ENCODE measurements at regions not wholly inside any gene's neighbourhood (a gene's known extent, or its start where the extent isn't known, plus 50 kb on each side); places are given as distances from the start of the nearest gene placed in this dataset.
A peak's percentile ranks its signal among the peaks of the same experiment; 100 is the strongest.
"Not testable (repeated sequence)": the region's sequence is repeated elsewhere in the genome, so short reads cannot be mapped to it uniquely, and the experiment has no call there.

GRCh38 chr6:14894105-14894504, 351.8 kb upstream of the JARID2 start:
- no peak for TF ChIP-seq CTCF (conservative IDR thresholded peaks at IDR 0.05 in 1 of 2, IDR thresholded peaks at IDR 0.05 in 1 of 2; ENCODE audit: low read depth in 1 of 2, low read length in 2 of 2)
- no peak for TF ChIP-seq EZH2 (IDR thresholded peaks at IDR 0.05; ENCODE audit: low read length, missing control alignments)
- H2AFZ ChIP-seq (ENCODE audit: low read length) = no peak overlapping the region
- H3K27me3 ChIP-seq (ENCODE audit: control insufficient read depth, insufficient read depth, low read length) = no peaks in the 10 kb centered on the region
- no peaks in the 10 kb centered on the region for H3K36me3 ChIP-seq (ENCODE audit: control insufficient read depth, insufficient read depth, low read length)
- H4K20me1 ChIP-seq (ENCODE audit: control insufficient read depth, extremely low read depth, insufficient read depth, low read length) = no peaks in the 10 kb centered on the region
- H3K79me2 ChIP-seq (ENCODE audit: control insufficient read depth, insufficient read depth, low read length) = no peaks in the 10 kb centered on the region
- no peaks in the 10 kb centered on the region for H3K4me1 ChIP-seq (ENCODE audit: control insufficient read depth, extremely low read depth, insufficient read depth, low read length)
- no peak overlapping the region for H3K4me2 ChIP-seq (ENCODE audit: extremely low read depth, insufficient read depth, low read length)
- no peaks in the 10 kb centered on the region for H3K9me3 ChIP-seq (ENCODE audit: control insufficient read depth, insufficient read depth, low read depth, low read length)
- H3K9ac ChIP-seq (ENCODE audit: insufficient read depth, low read length) = no peak overlapping the region
- DNase-seq (ENCODE audit: low read depth in 2 of 2) = no peak
- H3K4me3 ChIP-seq (replicated peaks in 1 of 4; ENCODE audit: control extremely low read depth in 1 of 4, insufficient read depth in 1 of 4, low read depth in 3 of 4, low read length in 4 of 4) = no peak overlapping the region
- no peak overlapping the region for H3K27ac ChIP-seq (ENCODE audit: insufficient read depth, low read length)

DNA sequence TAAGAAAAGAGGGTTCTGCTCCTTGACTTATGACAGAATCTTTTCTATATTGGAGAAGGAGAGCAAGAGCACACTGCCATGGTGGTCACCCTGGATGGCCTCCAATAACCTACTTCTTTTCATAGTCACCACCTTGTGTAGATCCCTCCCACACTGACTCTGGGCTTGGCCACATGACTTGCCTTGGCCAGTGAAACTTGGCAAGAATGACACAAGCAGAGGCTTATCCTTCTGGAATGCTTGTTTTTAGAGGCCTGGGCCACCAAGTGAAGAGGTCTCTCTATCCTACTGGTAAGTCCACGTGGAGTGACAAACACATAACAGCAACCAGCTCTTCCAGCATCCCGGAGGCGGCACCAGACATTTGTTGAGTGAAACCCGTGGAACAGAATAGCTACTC, 349.4 kb upstream of the JARID2 start:
- Histone ChIP-seq H3K4me1 (ENCODE audit: control insufficient read depth, extremely low read depth, insufficient read depth, low read length) (no peaks in the 10 kb centered on the region), H3K9ac (ENCODE audit: insufficient read depth, low read length) (no peak overlapping the region), H3K9me3 (ENCODE audit: control insufficient read depth, insufficient read depth, low read depth, low read length) (no peaks in the 10 kb centered on the region), H4K20me1 (ENCODE audit: control insufficient read depth, extremely low read depth, insufficient read depth, low read length) (no peaks in the 10 kb centered on the region), H3K4me3 (replicated peaks in 1 of 4; ENCODE audit: control extremely low read depth in 1 of 4, insufficient read depth in 1 of 4, low read depth in 3 of 4, low read length in 4 of 4) (no peak overlapping the region), H3K4me2 (ENCODE audit: extremely low read depth, insufficient read depth, low read length) (no peak overlapping the region), H2AFZ (ENCODE audit: low read length) (no peak overlapping the region), H3K79me2 (ENCODE audit: control insufficient read depth, insufficient read depth, low read length) (no peaks in the 10 kb centered on the region), H3K27ac (ENCODE audit: insufficient read depth, low read length) (no peak overlapping the region), H3K36me3 (ENCODE audit: control insufficient read depth, insufficient read depth, low read length) (no peaks in the 10 kb centered on the region), H3K27me3 (ENCODE audit: control insufficient read depth, insufficient read depth, low read length) (no peaks in the 10 kb centered on the region)
- TF ChIP-seq CTCF (conservative IDR thresholded peaks at IDR 0.05 in 1 of 2, IDR thresholded peaks at IDR 0.05 in 1 of 2; ENCODE audit: low read depth in 1 of 2, low read length in 2 of 2) = no peak
- TF ChIP-seq EZH2 (IDR thresholded peaks at IDR 0.05; ENCODE audit: low read length, missing control alignments) = no peak
- DNase-seq (ENCODE audit: low read depth in 2 of 2) = peak in 1 of 2 donors; percentile 26

DNA sequence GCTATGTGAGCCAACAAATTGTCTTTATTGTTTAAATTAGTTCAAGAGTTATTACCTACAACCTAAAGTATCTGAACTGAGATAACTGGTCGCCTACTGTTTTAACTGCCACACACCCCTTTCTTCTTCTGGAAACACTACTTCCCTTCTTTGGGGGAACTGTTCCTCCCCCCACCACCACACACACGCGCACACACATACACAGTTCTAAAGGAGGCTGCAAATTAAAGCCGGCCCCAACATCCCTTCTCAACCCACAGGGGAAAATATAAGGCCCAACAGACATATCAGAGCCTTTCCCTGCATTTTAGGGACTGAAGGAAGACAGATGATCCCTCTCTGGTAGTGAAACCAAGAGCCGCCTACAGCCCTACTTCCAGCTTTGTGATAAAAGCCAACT, 348.0 kb upstream of the JARID2 start:
- H3K4me2 ChIP-seq (ENCODE audit: extremely low read depth, insufficient read depth, low read length) = no peak overlapping the region
- H3K36me3 ChIP-seq (ENCODE audit: control insufficient read depth, insufficient read depth, low read length) = no peaks in the 10 kb centered on the region
- no peaks in the 10 kb centered on the region for H3K4me1 ChIP-seq (ENCODE audit: control insufficient read depth, extremely low read depth, insufficient read depth, low read length)
- no peaks in the 10 kb centered on the region for H3K27me3 ChIP-seq (ENCODE audit: control insufficient read depth, insufficient read depth, low read length)
- no peaks in the 10 kb centered on the region for H3K9me3 ChIP-seq (ENCODE audit: control insufficient read depth, insufficient read depth, low read depth, low read length)
- no peaks in the 10 kb centered on the region for H3K79me2 ChIP-seq (ENCODE audit: control insufficient read depth, insufficient read depth, low read length)
- no peak overlapping the region for H3K27ac ChIP-seq (ENCODE audit: insufficient read depth, low read length)
- H4K20me1 ChIP-seq (ENCODE audit: control insufficient read depth, extremely low read depth, insufficient read depth, low read length) = no peaks in the 10 kb centered on the region
- no peak for DNase-seq (ENCODE audit: low read depth in 2 of 2)
- no peak overlapping the region for H2AFZ ChIP-seq (ENCODE audit: low read length)
- no peak overlapping the region for H3K9ac ChIP-seq (ENCODE audit: insufficient read depth, low read length)
- TF ChIP-seq EZH2 (IDR thresholded peaks at IDR 0.05; ENCODE audit: low read length, missing control alignments) = no peak
- no peak for TF ChIP-seq CTCF (conservative IDR thresholded peaks at IDR 0.05 in 1 of 2, IDR thresholded peaks at IDR 0.05 in 1 of 2; ENCODE audit: low read depth in 1 of 2, low read length in 2 of 2)
- no peak overlapping the region for H3K4me3 ChIP-seq (replicated peaks in 1 of 4; ENCODE audit: control extremely low read depth in 1 of 4, insufficient read depth in 1 of 4, low read depth in 3 of 4, low read length in 4 of 4)

- H3K4me1 ChIP-seq (ENCODE audit: control insufficient read depth, extremely low read depth, insufficient read depth, low read length) = not testable (repeated sequence)
Measured at GRCh38 chr6:14899441-14899840, 346.4 kb upstream of the JARID2 start.

More at GRCh38 chr6:14899441-14899840, 346.4 kb upstream of the JARID2 start:
- not testable (repeated sequence) for H3K4me2 ChIP-seq (ENCODE audit: extremely low read depth, insufficient read depth, low read length); H3K27me3 ChIP-seq (ENCODE audit: control insufficient read depth, insufficient read depth, low read length); DNase-seq (ENCODE audit: low read depth in 2 of 2); H3K79me2 ChIP-seq (ENCODE audit: control insufficient read depth, insufficient read depth, low read length); H3K27ac ChIP-seq (ENCODE audit: insufficient read depth, low read length); H3K9me3 ChIP-seq (ENCODE audit: control insufficient read depth, insufficient read depth, low read depth, low read length); H3K36me3 ChIP-seq (ENCODE audit: control insufficient read depth, insufficient read depth, low read length); H3K9ac ChIP-seq (ENCODE audit: insufficient read depth, low read length); H2AFZ ChIP-seq (ENCODE audit: low read length); H3K4me3 ChIP-seq (replicated peaks in 1 of 4; ENCODE audit: control extremely low read depth in 1 of 4, insufficient read depth in 1 of 4, low read depth in 3 of 4, low read length in 4 of 4); H4K20me1 ChIP-seq (ENCODE audit: control insufficient read depth, extremely low read depth, insufficient read depth, low read length)
